CD14-positive monocyte (primary cell): ENCODE measurements at regions not wholly inside any gene's neighbourhood (a gene's known extent, or its start where the extent isn't known, plus 50 kb on each side); places are given as distances from the start of the nearest gene placed in this dataset.

Experiments
- DNase-seq, 3 donors: peaks; one replicate each; pipeline ENCODE4 v3.0.0-alpha.2; 2011 to 2022
- H2AFZ ChIP-seq: 2 replicates; pipeline ENCODE4 v1.6.0; 2012; ENCODE audit warnings: mild to moderate bottlenecking, low read depth, low read length, inconsistent platforms; ENCODE audit not compliant: insufficient read depth, poor library complexity, severe bottlenecking
- H3K27ac ChIP-seq, 2 donors: 1 replicate in 1 of 2; 2 replicates in 1 of 2; pipeline ENCODE4 v1.5.1; 2012 to 2013; ENCODE audit warnings: low read length in 2 of 2, control low read depth in 1 of 2, inconsistent platforms in 1 of 2, low read depth in 1 of 2, mild to moderate bottlenecking in 1 of 2
- H3K27me3 ChIP-seq, 2 donors: one replicate each; pipeline versions ENCODE4 v1.6.0 to v1.6.1; 2011 to 2013; ENCODE audit warnings: low read length in 2 of 2; ENCODE audit not compliant: control insufficient read depth in 2 of 2, insufficient read depth in 2 of 2
- H3K36me3 ChIP-seq, 2 donors: replicated peaks in 1 of 2; 1 replicate in 1 of 2; 2 replicates in 1 of 2; pipeline versions ENCODE4 v1.5.1 to v1.6.1; 2012 to 2013; ENCODE audit warnings: low read length in 2 of 2, control low read depth in 1 of 2, inconsistent platforms in 1 of 2, mild to moderate bottlenecking in 1 of 2; ENCODE audit not compliant: insufficient read depth in 2 of 2, control insufficient read depth in 1 of 2
- H3K4me1 ChIP-seq, 2 donors: 1 replicate in 1 of 2; 2 replicates in 1 of 2; pipeline versions ENCODE4 v1.5.1 to v1.6.1; 2012 to 2013; ENCODE audit warnings: low read length in 2 of 2, control low read depth in 1 of 2, inconsistent platforms in 1 of 2, mild to moderate bottlenecking in 1 of 2, moderate library complexity in 1 of 2; ENCODE audit not compliant: insufficient read depth in 2 of 2, control insufficient read depth in 1 of 2
- H3K4me2 ChIP-seq: replicated peaks from 2 replicates; pipeline ENCODE3; 2012; ENCODE audit warnings: low read length, moderate library complexity, mild to moderate bottlenecking; ENCODE audit not compliant: poor library complexity, severe bottlenecking; ENCODE audit errors: extremely low read depth
- H3K4me3 ChIP-seq, 3 experiments: fragments of 200-600 bp in 1 of 3; sonication (generic) in 1 of 3; replicated peaks in 1 of 3; 1 replicate in 2 of 3; 2 replicates in 1 of 3; pipeline ENCODE4 v1.5.1; 2011 to 2013; ENCODE audit warnings: low read length in 3 of 3, mild to moderate bottlenecking in 3 of 3, control low read depth in 2 of 3, low read depth in 2 of 3, inconsistent platforms in 1 of 3, moderate library complexity in 1 of 3
- H3K79me2 ChIP-seq: 2 replicates; pipeline ENCODE4 v1.6.0; 2012; ENCODE audit warnings: mild to moderate bottlenecking, control low read depth, inconsistent platforms, low read length, moderate library complexity; ENCODE audit not compliant: insufficient read depth
- H3K9ac ChIP-seq: 2 replicates; pipeline ENCODE4 v1.6.0; 2017; ENCODE audit warnings: low read length, mild to moderate bottlenecking; ENCODE audit not compliant: insufficient read depth, poor library complexity, severe bottlenecking
- H3K9me3 ChIP-seq, 2 donors: replicated peaks in 1 of 2; 1 replicate in 1 of 2; 2 replicates in 1 of 2; pipeline versions ENCODE4 v1.5.1 to v1.6.1; 2012 to 2013; ENCODE audit warnings: low read length in 2 of 2, control low read depth in 1 of 2; ENCODE audit not compliant: control insufficient read depth in 1 of 2, insufficient read depth in 1 of 2
- H4K20me1 ChIP-seq: 2 replicates; pipeline ENCODE4 v1.6.0; 2012; ENCODE audit warnings: mild to moderate bottlenecking, low read length, control low read depth, moderate library complexity; ENCODE audit not compliant: insufficient read depth
- H3K27ac Mint-ChIP-seq, 7 donors: one replicate each; pipeline ENCODE4 v1.8.0; 2020; ENCODE audit warnings: mild to moderate bottlenecking in 7 of 7, mixed read lengths in 7 of 7, moderate library complexity in 6 of 7, inconsistent platforms in 2 of 7
- H3K27me3 Mint-ChIP-seq, 3 donors: one replicate each; pipeline ENCODE4 v1.8.0; 2021 to 2022; ENCODE audit warnings: low read depth in 3 of 3, mild to moderate bottlenecking in 3 of 3, mixed read lengths in 3 of 3, moderate library complexity in 3 of 3, inconsistent platforms in 1 of 3
- H3K36me3 Mint-ChIP-seq, 2 donors: one replicate each; pipeline ENCODE4 v1.8.0; 2020; ENCODE audit warnings: mixed read lengths in 2 of 2, inconsistent platforms in 1 of 2, mild to moderate bottlenecking in 1 of 2
- H3K4me1 Mint-ChIP-seq: one replicate; pipeline ENCODE4 v1.8.0; 2020; ENCODE audit warnings: mild to moderate bottlenecking, mixed read lengths
- H3K4me3 Mint-ChIP-seq, 2 donors: one replicate each; pipeline ENCODE4 v1.8.0; 2020; ENCODE audit warnings: mild to moderate bottlenecking in 2 of 2, mixed read lengths in 2 of 2, moderate library complexity in 1 of 2
- H3K9me3 Mint-ChIP-seq, 7 donors: one replicate each; pipeline ENCODE4 v1.8.0; 2020 to 2022; ENCODE audit warnings: mixed read lengths in 7 of 7, mild to moderate bottlenecking in 6 of 7, moderate library complexity in 6 of 7, inconsistent platforms in 2 of 7
- CTCF ChIP-seq: fragments of 200-600 bp; IDR thresholded peaks from one replicate; pipeline ENCODE4 v1.8.0; 2022; ENCODE audit warnings: antibody characterized with exemption, mild to moderate bottlenecking
- WGBS: methylation state at CpG from one replicate; pipeline ENCODE4 v1.1.5; 2013; ENCODE audit warnings: missing lambda C conversion rate; ENCODE audit not compliant: insufficient coverage; 5-methylcytosine and 5-hydroxymethylcytosine counted together
- intact Hi-C, 2 donors: fragments of 100-400 bp; cut with micrococcal nuclease; formaldehyde crosslinking; loops; one replicate each; pipeline versions ENCODE4 v1.15.0 to v1.15.1; 2023

- H3K36me3 ChIP-seq = no peaks in the 10 kb centered on the region
- H3K27me3 ChIP-seq = no peaks in the 10 kb centered on the region
- intact Hi-C loops = no loop called here
- 100% methylated on average over 1 of the region's 1 CpG for WGBS
- Mint-ChIP-seq H3K4me3 (no peak overlapping the region), H3K27ac (no peak overlapping the region), H3K36me3 (no peaks in the 10 kb centered on the region), H3K9me3 (peaks cover 7 to 15% (median 9%) of the 10 kb centered on the region in 7 donors), H3K27me3 (peaks cover 0 to 4% (median 0%) of the 10 kb centered on the region in 3 donors), H3K4me1 (peaks cover 2% of the 10 kb centered on the region)
- no peak for DNase-seq
- no peak for TF ChIP-seq CTCF
- no peak overlapping the region for H3K27ac ChIP-seq
- H2AFZ ChIP-seq = no peak overlapping the region
- no peak overlapping the region for H3K4me2 ChIP-seq
- H3K9ac ChIP-seq = no peak overlapping the region
- no peak overlapping the region for H3K4me3 ChIP-seq
- no peaks in the 10 kb centered on the region for H3K4me1 ChIP-seq
- peaks cover 0 to 2% of the 10 kb centered on the region in 2 donors for H3K9me3 ChIP-seq
- no peaks in the 10 kb centered on the region for H4K20me1 ChIP-seq
- no peaks in the 10 kb centered on the region for H3K79me2 ChIP-seq
Measured at GRCh38 chr6:11645016-11645415, 107.5 kb downstream of the TMEM170B start.

DNA sequence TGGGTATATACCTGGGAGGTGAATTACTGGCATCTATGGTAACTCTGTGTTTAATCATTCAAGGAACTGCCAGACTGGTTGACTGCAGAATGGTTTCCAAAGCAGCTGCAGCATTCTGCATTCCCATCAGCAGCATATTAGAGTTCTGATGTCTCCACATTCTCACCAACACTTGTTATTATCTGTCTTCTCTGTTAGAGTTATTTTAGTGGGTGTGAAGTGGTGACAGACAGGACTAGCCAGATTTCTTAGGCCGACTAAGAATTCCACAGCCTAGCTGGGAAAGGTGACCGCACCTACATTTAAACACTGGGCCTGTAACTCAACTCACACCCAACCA, 110.9 kb downstream of the TMEM170B start:
- Mint-ChIP-seq H3K27me3 (peaks cover 0 to 4% (median 2%) of the 10 kb centered on the region in 3 donors), H3K4me1 (peaks cover 5% of the 10 kb centered on the region), H3K9me3 (peaks cover 2 to 8% (median 4%) of the 10 kb centered on the region in 7 donors), H3K36me3 (no peaks in the 10 kb centered on the region), H3K27ac (no peak overlapping the region), H3K4me3 (no peak overlapping the region)
- H3K9ac ChIP-seq = no peak overlapping the region
- no CpG with 5 or more reads among the region's 2 CpGs for WGBS
- no peak overlapping the region for H3K27ac ChIP-seq
- no peaks in the 10 kb centered on the region for H3K27me3 ChIP-seq
- no peaks in the 10 kb centered on the region for H3K36me3 ChIP-seq
- intact Hi-C loops = no loop called here
- H3K4me2 ChIP-seq = no peak overlapping the region
- no peaks in the 10 kb centered on the region for H3K79me2 ChIP-seq
- H3K4me1 ChIP-seq = no peaks in the 10 kb centered on the region
- TF ChIP-seq CTCF = no peak
- H3K9me3 ChIP-seq = peaks cover 0 to 2% of the 10 kb centered on the region in 2 donors
- H3K4me3 ChIP-seq = no peak overlapping the region
- H2AFZ ChIP-seq = no peak overlapping the region
- DNase-seq = no peak
- no peaks in the 10 kb centered on the region for H4K20me1 ChIP-seq
